Endothelial cell (in vitro differentiated cells): ENCODE measurements at regions not wholly inside any gene's neighbourhood (a gene's known extent, or its start where the extent isn't known, plus 50 kb on each side); places are given as distances from the start of the nearest gene placed in this dataset.

Source experiments
- DNase-seq: peaks from one replicate; pipeline ENCODE4 v3.0.0; 2021; ENCODE audit warnings: low spot score
- H3K27ac Mint-ChIP-seq: one replicate; pipeline ENCODE4 v1.8.0; 2021; ENCODE audit warnings: mixed read lengths, inconsistent platforms; ENCODE audit not compliant: unreplicated experiment
- H3K27me3 Mint-ChIP-seq: one replicate; pipeline ENCODE4 v1.8.0; 2021; ENCODE audit warnings: mild to moderate bottlenecking, moderate library complexity, mixed read lengths, inconsistent platforms; ENCODE audit not compliant: unreplicated experiment
- H3K36me3 Mint-ChIP-seq: one replicate; pipeline ENCODE4 v1.8.0; 2021; ENCODE audit warnings: mild to moderate bottlenecking, low read depth, mixed read lengths, inconsistent platforms; ENCODE audit not compliant: unreplicated experiment
- H3K4me1 Mint-ChIP-seq: one replicate; pipeline ENCODE4 v1.8.0; 2021; ENCODE audit warnings: mild to moderate bottlenecking, mixed read lengths, inconsistent platforms; ENCODE audit not compliant: unreplicated experiment
- H3K4me3 Mint-ChIP-seq: one replicate; pipeline ENCODE4 v1.8.0; 2021; ENCODE audit warnings: mild to moderate bottlenecking, mixed read lengths, inconsistent platforms; ENCODE audit not compliant: unreplicated experiment
- H3K9me3 Mint-ChIP-seq: one replicate; pipeline ENCODE4 v1.8.0; 2021; ENCODE audit warnings: mixed read lengths, inconsistent platforms; ENCODE audit not compliant: unreplicated experiment
- TF ChIP-seq, protein P1 (sequence below): fragments of 200-600 bp; sonication (generic); IDR thresholded peaks from one replicate; pipeline ENCODE4 v1.5.0; 2021; ENCODE audit warnings: antibody characterized with exemption; ENCODE audit not compliant: unreplicated experiment

GRCh38 chr13:84951128-84951527 is 848.1 kb downstream of the SLITRK6 start:
- Mint-ChIP-seq H3K9me3 (peaks cover 6% of the 10 kb centered on the region), H3K27ac (no peak overlapping the region), H3K4me3 (no peak overlapping the region), H3K4me1 (no peaks in the 10 kb centered on the region), H3K36me3 (no peaks in the 10 kb centered on the region), H3K27me3 (no peaks in the 10 kb centered on the region)
- TF ChIP-seq, protein P1, sequence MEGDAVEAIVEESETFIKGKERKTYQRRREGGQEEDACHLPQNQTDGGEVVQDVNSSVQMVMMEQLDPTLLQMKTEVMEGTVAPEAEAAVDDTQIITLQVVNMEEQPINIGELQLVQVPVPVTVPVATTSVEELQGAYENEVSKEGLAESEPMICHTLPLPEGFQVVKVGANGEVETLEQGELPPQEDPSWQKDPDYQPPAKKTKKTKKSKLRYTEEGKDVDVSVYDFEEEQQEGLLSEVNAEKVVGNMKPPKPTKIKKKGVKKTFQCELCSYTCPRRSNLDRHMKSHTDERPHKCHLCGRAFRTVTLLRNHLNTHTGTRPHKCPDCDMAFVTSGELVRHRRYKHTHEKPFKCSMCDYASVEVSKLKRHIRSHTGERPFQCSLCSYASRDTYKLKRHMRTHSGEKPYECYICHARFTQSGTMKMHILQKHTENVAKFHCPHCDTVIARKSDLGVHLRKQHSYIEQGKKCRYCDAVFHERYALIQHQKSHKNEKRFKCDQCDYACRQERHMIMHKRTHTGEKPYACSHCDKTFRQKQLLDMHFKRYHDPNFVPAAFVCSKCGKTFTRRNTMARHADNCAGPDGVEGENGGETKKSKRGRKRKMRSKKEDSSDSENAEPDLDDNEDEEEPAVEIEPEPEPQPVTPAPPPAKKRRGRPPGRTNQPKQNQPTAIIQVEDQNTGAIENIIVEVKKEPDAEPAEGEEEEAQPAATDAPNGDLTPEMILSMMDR, result no peak
- DNase-seq, result no peak

GRCh38 chr13:84946192-84946591 is 853.0 kb downstream of the SLITRK6 start:
- TF ChIP-seq, protein P1, result no peak
- H3K9me3 Mint-ChIP-seq, result peaks cover 6% of the 10 kb centered on the region
- no peak overlapping the region for H3K4me3 Mint-ChIP-seq
- H3K27ac Mint-ChIP-seq, result no peak overlapping the region
- H3K27me3 Mint-ChIP-seq, result no peaks in the 10 kb centered on the region
- H3K4me1 Mint-ChIP-seq, result no peaks in the 10 kb centered on the region
- no peaks in the 10 kb centered on the region for H3K36me3 Mint-ChIP-seq
- no peak for DNase-seq

GRCh38 chr13:84940798-84941197 is 858.4 kb downstream of the SLITRK6 start:
- no peaks in the 10 kb centered on the region for H3K4me1 Mint-ChIP-seq

GRCh38 chr13:84940167-84940566 is 859.1 kb downstream of the SLITRK6 start:
- no peak for DNase-seq
- no peaks in the 10 kb centered on the region for H3K36me3 Mint-ChIP-seq
- no peak overlapping the region for H3K4me3 Mint-ChIP-seq
- H3K27ac Mint-ChIP-seq, result no peak overlapping the region
- H3K27me3 Mint-ChIP-seq, result no peaks in the 10 kb centered on the region
- H3K4me1 Mint-ChIP-seq, result no peaks in the 10 kb centered on the region
- TF ChIP-seq, protein P1, result no peak
- H3K9me3 Mint-ChIP-seq, result no peaks in the 10 kb centered on the region

More at GRCh38 chr13:84940798-84941197, 858.4 kb downstream of the SLITRK6 start:
- DNase-seq, result no peak
- H3K27me3 Mint-ChIP-seq, result no peaks in the 10 kb centered on the region
- H3K36me3 Mint-ChIP-seq, result no peaks in the 10 kb centered on the region
- TF ChIP-seq, protein P1, result no peak
- no peak overlapping the region for H3K27ac Mint-ChIP-seq
- no peaks in the 10 kb centered on the region for H3K9me3 Mint-ChIP-seq
- H3K4me3 Mint-ChIP-seq, result no peak overlapping the region

DNA sequence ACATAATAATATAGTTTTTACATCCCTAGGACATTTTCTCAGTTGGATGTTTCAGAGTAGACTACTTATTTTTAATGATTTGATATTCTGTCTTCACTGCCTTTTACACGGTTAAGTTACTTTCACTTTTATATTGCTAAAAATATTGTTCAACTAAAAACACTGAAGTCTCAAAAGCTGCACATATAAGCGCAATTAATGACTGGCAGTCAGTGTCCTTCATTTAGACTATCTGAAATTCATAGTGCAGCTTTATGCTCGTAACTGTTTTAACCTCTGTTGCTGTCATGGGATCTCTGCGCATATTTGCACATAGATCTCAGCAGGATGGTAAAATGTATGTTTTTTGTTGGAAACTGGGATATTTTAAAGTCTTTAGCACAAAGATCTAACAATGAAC is 864.3 kb downstream of the SLITRK6 start:
- Mint-ChIP-seq H3K9me3 (no peaks in the 10 kb centered on the region), H3K4me3 (no peak overlapping the region), H3K27ac (no peak overlapping the region), H3K27me3 (no peaks in the 10 kb centered on the region), H3K4me1 (no peaks in the 10 kb centered on the region), H3K36me3 (no peaks in the 10 kb centered on the region)
- no peak for DNase-seq
- TF ChIP-seq, protein P1, result no peak
